Naive thymus-derived CD4-positive, alpha-beta T cell (primary cell): ENCODE measurements at regions not wholly inside any gene's neighbourhood (a gene's known extent, or its start where the extent isn't known, plus 50 kb on each side); places are given as distances from the start of the nearest gene placed in this dataset.
"Not testable (repeated sequence)": the region's sequence is repeated elsewhere in the genome, so short reads cannot be mapped to it uniquely, and the experiment has no call there.

Experiments
- ATAC-seq: fragments of 150-1000 bp; cut with Tn5 transposase; 2 replicates; pipeline ENCODE4 v1.10.0; 2021; ENCODE audit warnings: mild to moderate bottlenecking, moderate library complexity
- CTCF ChIA-PET: fragments of 350-600 bp; sonication (Branson Sonifier 250); formaldehyde crosslinking; loops from one replicate; lab custom pipeline; 2021; ENCODE audit warnings: antibody characterized with exemption; lab: Charles Lee
- POLR2A ChIA-PET: fragments of 350-600 bp; sonication (Branson Sonifier 250); formaldehyde crosslinking; loops from one replicate; lab custom pipeline; 2021; ENCODE audit warnings: antibody characterized with exemption, inconsistent platforms; lab: Charles Lee
- DNase-seq, 9 donors: peaks; one replicate each; pipeline versions ENCODE4 v3.0.0 to v3.0.0-alpha.2; 2020 to 2022; ENCODE audit warnings: mixed read lengths in 1 of 9
- H3K27ac ChIP-seq: one replicate; pipeline ENCODE4 v1.7.0; 2013; ENCODE audit warnings: mild to moderate bottlenecking, low read depth, low read length, moderate library complexity
- H3K27me3 ChIP-seq, 2 donors: one replicate each; pipeline ENCODE4 v1.7.0; 2013; ENCODE audit warnings: low read length in 2 of 2, mild to moderate bottlenecking in 2 of 2, moderate library complexity in 2 of 2; ENCODE audit not compliant: control insufficient read depth in 2 of 2, insufficient read depth in 2 of 2
- H3K36me3 ChIP-seq, 3 experiments: 1 replicate in 2 of 3; 2 replicates in 1 of 3; pipeline ENCODE4 v1.7.0; 2013; ENCODE audit warnings: low read length in 3 of 3, mild to moderate bottlenecking in 3 of 3, moderate library complexity in 1 of 3; ENCODE audit not compliant: insufficient read depth in 3 of 3, control insufficient read depth in 2 of 3
- H3K4me1 ChIP-seq, 2 donors: one replicate each; pipeline ENCODE4 v1.7.0; 2013; ENCODE audit warnings: low read length in 2 of 2, mild to moderate bottlenecking in 2 of 2, moderate library complexity in 1 of 2; ENCODE audit not compliant: control insufficient read depth in 2 of 2, insufficient read depth in 2 of 2
- H3K4me3 ChIP-seq: 2 replicates; pipeline ENCODE4 v1.7.0; 2013; ENCODE audit warnings: mild to moderate bottlenecking, low read length
- H3K9me3 ChIP-seq, 3 experiments: 1 replicate in 2 of 3; 2 replicates in 1 of 3; pipeline ENCODE4 v1.7.0; 2013; ENCODE audit warnings: low read length in 3 of 3; ENCODE audit not compliant: control insufficient read depth in 2 of 3
- H3K27ac Mint-ChIP-seq, 9 donors: one replicate each; pipeline ENCODE4 v1.8.0; 2020 to 2022; ENCODE audit warnings: mixed read lengths in 9 of 9, mild to moderate bottlenecking in 8 of 9, moderate library complexity in 5 of 9, inconsistent platforms in 2 of 9
- H3K27me3 Mint-ChIP-seq, 5 donors: one replicate each; pipeline ENCODE4 v1.8.0; 2021 to 2022; ENCODE audit warnings: mixed read lengths in 5 of 5, mild to moderate bottlenecking in 1 of 5
- H3K36me3 Mint-ChIP-seq, 5 donors: one replicate each; pipeline ENCODE4 v1.8.0; 2020 to 2022; ENCODE audit warnings: mixed read lengths in 5 of 5, mild to moderate bottlenecking in 3 of 5, inconsistent platforms in 1 of 5
- H3K4me1 Mint-ChIP-seq, 7 donors: one replicate each; pipeline ENCODE4 v1.8.0; 2020 to 2022; ENCODE audit warnings: mixed read lengths in 7 of 7, mild to moderate bottlenecking in 3 of 7, inconsistent platforms in 1 of 7
- H3K4me3 Mint-ChIP-seq, 10 donors: one replicate each; pipeline ENCODE4 v1.8.0; 2020 to 2022; ENCODE audit warnings: mild to moderate bottlenecking in 10 of 10, mixed read lengths in 10 of 10, moderate library complexity in 6 of 10, inconsistent platforms in 2 of 10
- H3K9me3 Mint-ChIP-seq, 11 donors: one replicate each; pipeline ENCODE4 v1.8.0; 2020 to 2022; ENCODE audit warnings: mixed read lengths in 11 of 11, mild to moderate bottlenecking in 4 of 11, inconsistent platforms in 1 of 11, moderate library complexity in 1 of 11
- intact Hi-C, 2 donors: fragments of 100-400 bp; cut with micrococcal nuclease; formaldehyde crosslinking; loops; one replicate each; pipeline ENCODE4 v1.15.1; 2023

DNA sequence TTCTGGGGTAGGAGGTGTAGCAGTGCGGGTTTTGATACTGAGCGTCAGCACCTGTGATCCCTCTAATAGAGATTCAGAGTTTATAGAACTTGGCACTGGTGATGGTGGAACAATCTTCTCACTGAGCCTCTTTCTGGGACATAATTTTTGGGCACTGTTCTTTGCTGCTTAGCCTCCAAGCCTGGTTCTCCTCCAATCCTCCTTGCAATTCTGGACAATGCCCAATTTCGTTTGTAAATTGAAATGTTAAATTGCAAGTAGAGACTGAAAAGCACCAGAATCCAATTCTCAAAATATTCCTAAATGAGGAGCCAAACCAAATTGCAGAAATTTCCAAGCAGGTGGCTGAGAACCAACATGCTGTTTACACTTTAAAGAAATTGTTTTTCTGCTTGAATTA, 149.8 kb upstream of the ABI3BP start:
- no peak for DNase-seq
- H3K27ac ChIP-seq, result no peak overlapping the region
- intact Hi-C loops, result no loop called here
- Mint-ChIP-seq H3K9me3 (peaks cover 0 to 5% (median 0%) of the 10 kb centered on the region in 11 donors), H3K27me3 (peaks cover 5 to 12% (median 9%) of the 10 kb centered on the region in 5 donors), H3K4me1 (peaks cover 0 to 2% (median 0%) of the 10 kb centered on the region in 7 donors), H3K27ac (no peak overlapping the region), H3K36me3 (no peaks in the 10 kb centered on the region), H3K4me3 (no peak overlapping the region)
- H3K4me3 ChIP-seq, result no peak overlapping the region
- ChIA-PET CTCF (no interaction called here), POLR2A (interaction anchor here (0.6 kb wide), 1 partner anchor 12 kb away, joined by 3 read pairs; no protein-coding TSS in a partner anchor)
- no peak for ATAC-seq
- H3K27me3 ChIP-seq, result no peaks in the 10 kb centered on the region
- H3K9me3 ChIP-seq, result no peaks in the 10 kb centered on the region
- no peaks in the 10 kb centered on the region for H3K4me1 ChIP-seq
- H3K36me3 ChIP-seq, result no peaks in the 10 kb centered on the region

DNA sequence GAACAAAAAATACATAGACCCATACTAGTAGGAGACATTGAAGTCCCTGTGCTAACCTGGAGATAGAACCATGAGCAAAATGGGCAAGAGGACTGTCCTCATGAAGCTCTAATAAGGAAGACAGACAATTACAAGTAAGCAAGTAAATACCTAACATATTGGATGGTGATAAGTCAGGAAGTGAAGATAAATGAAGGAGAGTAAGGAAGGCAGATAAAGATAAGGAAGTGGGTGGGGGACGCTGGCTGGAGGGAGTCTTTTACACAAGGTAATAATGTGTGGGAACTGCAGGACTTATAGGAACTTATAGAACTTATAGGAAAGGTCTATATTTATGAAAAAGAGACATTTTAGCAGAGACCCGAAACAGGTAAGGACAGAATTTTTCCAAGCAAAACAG, 148.9 kb upstream of the ABI3BP start:
- DNase-seq (no peak), ATAC-seq (no peak)
- Mint-ChIP-seq H3K4me3 (no peak overlapping the region), H3K9me3 (peaks cover 0 to 3% (median 0%) of the 10 kb centered on the region in 11 donors), H3K27ac (no peak overlapping the region), H3K36me3 (no peaks in the 10 kb centered on the region), H3K27me3 (peaks cover 3 to 7% (median 3%) of the 10 kb centered on the region in 5 donors), H3K4me1 (peaks cover 0 to 2% (median 0%) of the 10 kb centered on the region in 7 donors)
- H3K36me3 ChIP-seq, result no peaks in the 10 kb centered on the region
- ChIA-PET CTCF (no interaction called here), POLR2A (no interaction called here)
- H3K4me1 ChIP-seq, result no peaks in the 10 kb centered on the region
- no peak overlapping the region for H3K4me3 ChIP-seq
- H3K27ac ChIP-seq, result no peak overlapping the region
- intact Hi-C loops, result no loop called here
- H3K27me3 ChIP-seq, result no peaks in the 10 kb centered on the region
- no peaks in the 10 kb centered on the region for H3K9me3 ChIP-seq

DNA sequence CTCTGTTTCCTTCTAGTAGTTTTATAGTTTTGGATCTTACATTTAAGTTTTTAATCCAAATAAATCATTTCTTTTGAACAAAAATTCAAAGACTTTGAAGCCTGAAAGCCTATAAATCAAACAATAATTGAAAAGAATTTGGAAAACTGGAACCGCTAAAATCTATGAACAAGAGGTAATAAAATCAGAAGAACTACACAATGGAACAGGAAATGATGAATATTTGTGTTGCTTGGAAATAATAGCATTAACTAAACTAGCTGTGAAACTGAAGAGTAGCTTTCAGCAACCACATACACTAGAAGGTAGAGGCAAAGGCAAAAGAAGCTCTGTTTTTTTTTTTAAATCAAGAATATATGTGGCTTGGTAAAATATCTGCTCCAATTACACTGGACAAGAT, 147.9 kb upstream of the ABI3BP start:
- Mint-ChIP-seq H3K36me3 (no peaks in the 10 kb centered on the region), H3K27ac (no peak overlapping the region), H3K4me3 (no peak overlapping the region), H3K27me3 (peaks cover 0 to 5% (median 0%) of the 10 kb centered on the region in 5 donors), H3K9me3 (peaks cover 0 to 3% (median 0%) of the 10 kb centered on the region in 11 donors), H3K4me1 (no peaks in the 10 kb centered on the region)
- no peak overlapping the region for H3K4me3 ChIP-seq
- intact Hi-C loops, result no loop called here
- ChIA-PET POLR2A (no interaction called here), CTCF (no interaction called here)
- H3K9me3 ChIP-seq, result no peaks in the 10 kb centered on the region
- no peaks in the 10 kb centered on the region for H3K27me3 ChIP-seq
- no peaks in the 10 kb centered on the region for H3K36me3 ChIP-seq
- H3K27ac ChIP-seq, result no peak overlapping the region
- DNase-seq (no peak), ATAC-seq (no peak)
- no peaks in the 10 kb centered on the region for H3K4me1 ChIP-seq

DNA sequence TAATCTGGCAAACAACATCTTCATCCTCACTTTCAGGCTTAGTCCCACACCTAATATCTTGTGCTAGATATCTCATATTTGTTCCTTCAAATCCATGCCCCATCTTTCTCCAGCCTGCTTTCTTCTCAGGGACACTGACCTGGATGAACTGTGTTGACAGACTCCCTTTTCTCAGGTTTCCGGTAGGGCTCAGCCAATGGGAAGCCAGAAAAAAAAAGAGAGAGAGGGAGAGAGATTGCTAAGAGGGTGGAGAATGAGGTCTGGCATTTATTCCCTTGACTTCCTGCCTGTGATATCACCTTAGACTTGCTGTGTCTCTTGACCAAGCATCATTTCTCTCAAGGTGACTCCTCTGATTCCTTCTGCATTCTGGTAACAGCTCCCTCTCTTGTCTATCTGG, 145.6 kb upstream of the ABI3BP start:
- Mint-ChIP-seq H3K27ac (peak overlapping the region in 1 of 9 donors; percentile 31), H3K9me3 (peaks cover 0 to 3% (median 0%) of the 10 kb centered on the region in 11 donors), H3K4me3 (no peak overlapping the region), H3K36me3 (no peaks in the 10 kb centered on the region), H3K27me3 (peaks cover 0 to 5% (median 0%) of the 10 kb centered on the region in 5 donors), H3K4me1 (peaks cover 0 to 11% (median 1%) of the 10 kb centered on the region in 7 donors)
- Histone ChIP-seq H3K9me3 (no peaks in the 10 kb centered on the region), H3K36me3 (no peaks in the 10 kb centered on the region), H3K27ac (no peak overlapping the region), H3K27me3 (no peaks in the 10 kb centered on the region), H3K4me3 (no peak overlapping the region), H3K4me1 (peaks cover 0 to 2% of the 10 kb centered on the region in 2 donors)
- ChIA-PET CTCF (no interaction called here), POLR2A (interaction anchor here (0.6 kb wide), 1 partner anchor 52 kb away, joined by 3 read pairs; no protein-coding TSS in a partner anchor)
- intact Hi-C loops, result no loop called here
- ATAC-seq, result no peak
- DNase-seq, result no peak

DNA sequence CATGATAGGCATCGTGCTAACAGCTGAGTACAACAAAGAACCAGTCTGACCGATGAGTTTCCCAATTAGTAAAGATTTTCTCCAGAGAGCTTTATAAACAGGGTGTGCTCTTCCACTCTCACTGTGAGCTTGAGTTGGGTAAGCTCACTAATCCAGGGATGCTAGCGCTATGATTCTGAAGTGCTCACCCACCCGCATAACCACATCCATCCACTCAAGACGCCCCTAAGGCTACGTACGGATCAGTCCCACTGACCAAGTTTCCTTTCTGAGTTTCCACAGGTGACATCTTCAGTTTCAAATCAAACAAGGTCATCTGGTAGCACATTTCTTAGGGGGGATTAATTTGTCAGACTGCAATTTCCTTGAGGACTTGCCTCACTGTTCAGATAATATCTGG, 141.1 kb upstream of the ABI3BP start:
- H3K27me3 ChIP-seq, result no peaks in the 10 kb centered on the region
- intact Hi-C loops, result no loop called here
- peaks cover 0 to 8% (median 0%) of the 10 kb centered on the region in 5 donors for H3K36me3 Mint-ChIP-seq
- H3K36me3 ChIP-seq, result no peaks in the 10 kb centered on the region
- H3K4me1 ChIP-seq, result peaks cover 0 to 3% of the 10 kb centered on the region in 2 donors
- no peak overlapping the region for H3K27ac Mint-ChIP-seq
- no peaks in the 10 kb centered on the region for H3K27me3 Mint-ChIP-seq
- no peaks in the 10 kb centered on the region for H3K9me3 ChIP-seq
- CTCF ChIA-PET, result no interaction called here
- ATAC-seq, result no peak
- H3K4me3 ChIP-seq, result no peak overlapping the region
- no peak overlapping the region for H3K27ac ChIP-seq
- H3K4me3 Mint-ChIP-seq, result peak overlapping the region in 1 of 10 donors; percentile 66
- peaks cover 0 to 7% (median 0%) of the 10 kb centered on the region in 11 donors for H3K9me3 Mint-ChIP-seq
- peaks cover 0 to 19% (median 5%) of the 10 kb centered on the region in 7 donors for H3K4me1 Mint-ChIP-seq
- no peak for DNase-seq
- POLR2A ChIA-PET, result no interaction called here

DNA sequence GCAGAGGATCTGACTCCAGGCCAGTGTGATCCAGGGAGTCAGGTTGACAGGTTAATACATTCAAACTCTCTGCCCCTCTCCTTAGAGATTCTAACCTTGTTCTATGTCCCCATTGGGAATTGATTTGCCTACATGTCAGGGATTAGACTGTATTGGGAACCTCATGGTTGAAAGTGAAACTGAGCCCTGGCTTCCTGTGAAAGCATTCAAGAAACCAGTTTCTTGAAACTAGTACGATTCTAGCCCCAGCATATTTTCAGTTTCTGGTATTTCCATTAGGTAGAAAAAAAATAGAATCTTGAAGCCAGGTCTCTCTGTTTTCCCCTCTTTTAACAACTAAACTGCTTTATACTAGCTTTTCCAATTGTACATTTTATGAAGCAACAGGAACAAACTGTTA, 140.4 kb upstream of the ABI3BP start:
- Mint-ChIP-seq H3K27ac (peak overlapping the region in 2 of 9 donors; percentile 60 to 65), H3K4me3 (peak overlapping the region in 5 of 10 donors; percentile 12 to 66 (median 35)), H3K27me3 (no peaks in the 10 kb centered on the region), H3K4me1 (peaks cover 0 to 19% (median 5%) of the 10 kb centered on the region in 7 donors), H3K9me3 (peaks cover 0 to 7% (median 0%) of the 10 kb centered on the region in 11 donors), H3K36me3 (peaks cover 0 to 8% (median 0%) of the 10 kb centered on the region in 5 donors)
- POLR2A ChIA-PET, result no interaction called here
- Histone ChIP-seq H3K4me1 (peaks cover 0 to 3% of the 10 kb centered on the region in 2 donors), H3K27me3 (no peaks in the 10 kb centered on the region), H3K27ac (no peak overlapping the region), H3K9me3 (no peaks in the 10 kb centered on the region), H3K36me3 (no peaks in the 10 kb centered on the region), H3K4me3 (no peak overlapping the region)
- intact Hi-C loops, result no loop called here
- DNase-seq, result no peak
- no peak for ATAC-seq
- CTCF ChIA-PET, result no interaction called here

DNA sequence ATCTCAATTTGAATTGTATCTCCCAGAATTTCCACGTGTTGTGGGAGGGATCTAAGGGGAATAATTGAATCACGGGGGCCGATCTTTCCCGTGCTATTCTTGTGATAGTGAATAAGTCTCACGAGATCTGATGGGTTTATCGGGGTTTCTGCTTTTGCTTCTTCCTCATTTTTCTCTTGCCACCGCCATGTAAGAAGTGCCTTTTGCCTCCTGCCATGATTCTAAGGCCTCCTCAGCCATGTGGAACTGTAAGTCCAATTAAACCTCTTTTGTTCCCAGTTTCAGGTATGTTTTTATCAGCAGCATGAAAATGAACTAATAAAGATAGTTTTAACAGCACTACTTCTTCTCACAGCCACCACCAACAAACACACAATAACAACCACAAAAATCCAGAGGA, 140.0 kb upstream of the ABI3BP start:
- peak overlapping the region in 3 of 9 donors; percentile 60 to 65 (median 65) for H3K27ac Mint-ChIP-seq
- CTCF ChIA-PET, POLR2A ChIA-PET: not testable (repeated sequence)

More for the DNA sequence above, 140.0 kb upstream of the ABI3BP start:
- intact Hi-C loops, DNase-seq, H3K36me3 Mint-ChIP-seq, H3K9me3 Mint-ChIP-seq, H3K27me3 Mint-ChIP-seq, H3K27me3 ChIP-seq, H3K9me3 ChIP-seq, ATAC-seq, H3K27ac ChIP-seq, H3K4me3 ChIP-seq, H3K4me1 ChIP-seq, H3K36me3 ChIP-seq: not testable (repeated sequence)
- Mint-ChIP-seq H3K4me1 (peaks cover 0 to 19% (median 5%) of the 10 kb centered on the region in 7 donors), H3K4me3 (peak overlapping the region in 2 of 10 donors; percentile 35 to 66)
